ENCODE measurements at regions not wholly inside any gene's neighbourhood (a gene's known extent, or its start where the extent isn't known, plus 50 kb on each side); places are given as distances from the start of the nearest gene placed in this dataset.

DNA sequence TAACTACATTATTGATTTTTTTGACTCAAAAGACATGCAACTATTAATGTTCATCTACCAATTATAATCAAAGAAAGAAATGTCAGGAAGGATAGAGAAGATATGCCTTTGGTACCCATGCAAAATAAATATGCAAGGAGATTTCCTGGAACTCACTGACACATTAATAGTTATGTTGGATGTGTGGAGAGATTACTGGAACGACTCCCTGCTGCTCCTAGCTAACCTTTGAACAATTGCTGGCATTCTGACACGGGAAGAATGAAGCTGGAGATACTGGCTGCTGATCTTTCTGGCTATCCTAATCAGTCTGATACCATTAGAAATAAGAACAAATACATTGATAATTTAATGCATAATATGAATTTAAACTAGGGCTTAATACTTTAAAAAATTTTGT lies 507.9 kb upstream of the NRG3 start:
- intact Hi-C loops (cut with DNase I), result no loop called here
- no peaks in the 10 kb centered on the region for H3K27me3 ChIP-seq
- H3K36me3 ChIP-seq, result no peaks in the 10 kb centered on the region
- no peaks in the 10 kb centered on the region for H3K9me3 ChIP-seq
- no peak for DNase-seq
- 0 to 3% (median 1%) methylated on average over 2 of the region's 2 CpGs for WGBS, 3 donors
- no peak overlapping the region for H3K4me3 ChIP-seq
- H3K4me1 ChIP-seq (ENCODE audit: insufficient read depth), result no peaks in the 10 kb centered on the region
- no peak overlapping the region for H3K27ac ChIP-seq
- TF ChIP-seq CTCF (IDR thresholded peaks at IDR 0.05), result no peak
- no peak for TF ChIP-seq EP300 (IDR thresholded peaks at IDR 0.05)
- no peak for TF ChIP-seq POLR2A (IDR thresholded peaks at IDR 0.05)

DNA sequence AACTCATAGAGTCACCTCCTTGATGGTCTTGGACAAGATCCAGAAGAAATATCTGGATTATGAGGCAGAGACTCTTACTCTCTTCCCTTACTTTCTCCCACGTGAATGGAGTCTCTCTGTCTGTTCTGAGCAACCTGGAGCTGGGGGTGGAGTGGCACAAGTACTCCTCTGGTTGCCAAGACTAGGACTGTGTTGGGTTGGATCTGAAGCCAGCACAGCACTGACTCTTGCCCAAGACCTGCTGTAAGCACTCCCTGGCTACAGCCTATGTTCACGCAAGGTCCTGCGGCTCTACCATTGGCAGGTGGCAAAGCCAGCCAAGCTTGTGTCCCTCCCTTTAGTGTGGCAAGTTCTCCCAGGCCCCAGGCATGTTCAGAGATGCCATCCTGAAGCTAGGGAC lies 488.2 kb upstream of the NRG3 start:
- Histone ChIP-seq H3K36me3 (no peaks in the 10 kb centered on the region), H3K27me3 (no peaks in the 10 kb centered on the region), H3K27ac (no peak overlapping the region), H3K4me1 (ENCODE audit: insufficient read depth) (no peaks in the 10 kb centered on the region), H3K9me3 (no peaks in the 10 kb centered on the region), H3K4me3 (no peak overlapping the region)
- no peak for TF ChIP-seq POLR2A (IDR thresholded peaks at IDR 0.05)
- no peak for TF ChIP-seq CTCF (IDR thresholded peaks at IDR 0.05)
- no peak for TF ChIP-seq EP300 (IDR thresholded peaks at IDR 0.05)
- WGBS, 3 donors, result 75 to 83% (median 83%) methylated on average over 3 of the region's 3 CpGs
- no peak for DNase-seq
- intact Hi-C loops (cut with DNase I), result no loop called here

DNA sequence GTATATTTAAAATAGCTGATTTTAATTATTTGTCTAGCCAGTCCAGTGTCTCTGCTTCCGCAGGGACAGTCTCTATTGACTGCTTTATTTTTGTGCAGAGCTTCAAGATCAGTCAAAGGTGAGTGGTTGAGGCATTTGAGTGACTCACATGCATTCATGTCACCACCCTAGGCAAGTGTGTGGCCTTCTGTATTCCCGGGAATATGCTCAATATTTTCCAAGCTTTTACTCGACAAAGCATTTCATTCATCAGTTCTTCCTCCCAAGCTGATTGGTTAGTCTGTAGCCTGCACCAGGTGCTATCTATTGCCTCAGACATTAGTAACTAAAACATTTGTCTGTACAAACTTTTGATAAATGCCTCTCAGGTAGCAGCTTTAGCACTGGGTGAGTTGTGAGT lies 471.5 kb upstream of the NRG3 start:
- no peak for TF ChIP-seq EP300 (IDR thresholded peaks at IDR 0.05)
- TF ChIP-seq POLR2A (IDR thresholded peaks at IDR 0.05), result no peak
- no peak for TF ChIP-seq CTCF (IDR thresholded peaks at IDR 0.05)
- H3K4me3 ChIP-seq, result no peak overlapping the region
- no peak overlapping the region for H3K27ac ChIP-seq
- no peaks in the 10 kb centered on the region for H3K36me3 ChIP-seq
- no peaks in the 10 kb centered on the region for H3K27me3 ChIP-seq
- no peak for DNase-seq
- intact Hi-C loops (cut with DNase I), result no loop called here
- no peaks in the 10 kb centered on the region for H3K9me3 ChIP-seq
- 76 to 86% (median 79%) methylated on average over 3 of the region's 3 CpGs for WGBS, 3 donors
- no peaks in the 10 kb centered on the region for H3K4me1 ChIP-seq (ENCODE audit: insufficient read depth)

DNA sequence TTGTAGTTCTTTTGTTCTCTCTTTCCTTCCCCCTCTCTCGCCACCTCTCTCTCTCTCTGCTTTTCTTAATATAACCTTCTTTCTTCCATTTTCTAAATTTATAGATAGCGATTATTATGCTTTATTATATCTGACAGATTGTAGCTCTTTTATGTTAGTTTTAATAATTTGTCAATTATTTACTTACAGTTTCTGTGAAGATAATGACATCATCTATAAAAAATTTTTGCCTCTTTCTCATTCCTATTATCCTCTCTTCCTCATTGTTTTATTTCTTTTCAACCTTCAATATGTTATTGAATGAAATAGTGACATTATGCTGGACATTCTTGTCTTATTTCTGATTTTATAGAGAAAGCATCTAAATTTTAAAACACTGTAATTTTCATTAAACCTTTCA lies 469.6 kb upstream of the NRG3 start:
- Histone ChIP-seq H3K27me3 (no peaks in the 10 kb centered on the region), H3K4me1 (ENCODE audit: insufficient read depth) (no peaks in the 10 kb centered on the region), H3K9me3 (no peaks in the 10 kb centered on the region), H3K27ac (no peak overlapping the region), H3K4me3 (no peak overlapping the region), H3K36me3 (no peaks in the 10 kb centered on the region)
- no peak for TF ChIP-seq CTCF (IDR thresholded peaks at IDR 0.05)
- no peak for TF ChIP-seq EP300 (IDR thresholded peaks at IDR 0.05)
- TF ChIP-seq POLR2A (IDR thresholded peaks at IDR 0.05), result no peak
- no peak for DNase-seq
- intact Hi-C loops (cut with DNase I), result no loop called here
- 85 to 89% (median 88%) methylated on average over 2 of the region's 2 CpGs for WGBS, 3 donors

- Histone ChIP-seq H3K4me1 (ENCODE audit: insufficient read depth) (no peaks in the 10 kb centered on the region), H3K4me3 (no peak overlapping the region), H3K27ac (no peak overlapping the region), H3K9me3 (no peaks in the 10 kb centered on the region), H3K36me3 (no peaks in the 10 kb centered on the region), H3K27me3 (no peaks in the 10 kb centered on the region)
- no peak for DNase-seq
- no peak for TF ChIP-seq POLR2A (IDR thresholded peaks at IDR 0.05)
- 18 to 48% (median 31%) methylated on average over 1 of the region's 1 CpG for WGBS, 3 donors
- intact Hi-C loops (cut with DNase I), result no loop called here
Observed at GRCh38 chr10:81414038-81414437, 461.0 kb upstream of the NRG3 start.
